RWPE1 (cell line): ENCODE measurements at regions not wholly inside any gene's neighbourhood (a gene's known extent, or its start where the extent isn't known, plus 50 kb on each side); places are given as distances from the start of the nearest gene placed in this dataset.

ENCODE experiments used
- CTCF ChIA-PET: fragments of 350-600 bp; sonication (Branson Sonifier 250); formaldehyde crosslinking; extraction: SDS; loops from one replicate; lab custom pipeline; 2021; lab: Yijun Ruan, JAX
- POLR2A ChIA-PET: fragments of 400-600 bp; formaldehyde crosslinking; extraction: SDS; loops from one replicate; lab custom pipeline; 2020; ENCODE audit warnings: antibody characterized with exemption; ENCODE audit not compliant: low non-redundant PET; lab: Yijun Ruan, JAX
- DNase-seq: peaks from one replicate; pipeline ENCODE4 v3.0.0; 2012; ENCODE audit warnings: low spot score
- H3K27ac ChIP-seq: fragments of 450-650 bp; 2 replicates; pipeline ENCODE4 v1.5.1; 2017
- CTCF ChIP-seq: fragments of 450-650 bp; conservative IDR thresholded peaks from 2 replicates; pipeline ENCODE4 v1.5.1; 2017; ENCODE audit warnings: low read depth, mild to moderate bottlenecking

- ChIA-PET POLR2A (no interaction called here), CTCF (no interaction called here)
- H3K27ac ChIP-seq = no peak overlapping the region
- TF ChIP-seq CTCF = no peak
- DNase-seq = no peak
Observed at GRCh38 chr4:12177416-12177815, 748.7 kb upstream of the HS3ST1 start.

- ChIA-PET POLR2A (no interaction called here), CTCF (interaction anchor here (0.6 kb wide), 1 partner anchor 8 kb away, joined by 3 read pairs; no protein-coding TSS in a partner anchor)
- DNase-seq = no peak
- no peak for TF ChIP-seq CTCF
- no peak overlapping the region for H3K27ac ChIP-seq
Observed at GRCh38 chr4:12173496-12173895, 744.8 kb upstream of the HS3ST1 start.

- ChIA-PET POLR2A (no interaction called here), CTCF (no interaction called here)
- TF ChIP-seq CTCF = no peak
- DNase-seq = no peak
- no peak overlapping the region for H3K27ac ChIP-seq
Observed at GRCh38 chr4:12172198-12172973, 743.7 kb upstream of the HS3ST1 start.

- no peak overlapping the region for H3K27ac ChIP-seq
- ChIA-PET CTCF (no interaction called here), POLR2A (no interaction called here)
- no peak for DNase-seq
- TF ChIP-seq CTCF = no peak
Observed at GRCh38 chr4:12170308-12170707, 741.6 kb upstream of the HS3ST1 start.

- H3K27ac ChIP-seq = no peak overlapping the region
- TF ChIP-seq CTCF = no peak
- POLR2A ChIA-PET = no interaction called here
- no peak for DNase-seq
- CTCF ChIA-PET = interaction anchor here (0.7 kb wide), 1 partner anchor 8 kb away, joined by 3 read pairs; no protein-coding TSS in a partner anchor
Observed at GRCh38 chr4:12165616-12166015, 736.9 kb upstream of the HS3ST1 start.

GRCh38 chr4:12146339-12146738, 717.6 kb upstream of the HS3ST1 start:
- CTCF ChIA-PET = no interaction called here
- TF ChIP-seq CTCF = no peak
- no peak overlapping the region for H3K27ac ChIP-seq
- no peak for DNase-seq
- POLR2A ChIA-PET = no interaction called here
